WTC11 (cell line): ENCODE measurements at regions not wholly inside any gene's neighbourhood (a gene's known extent, or its start where the extent isn't known, plus 50 kb on each side); places are given as distances from the start of the nearest gene placed in this dataset.

Experiments used
- ATAC-seq: fragments of 200-7000 bp; cut with Tn5 transposase; 2 replicates; pipeline ENCODE4 v1.10.0; 2021; ENCODE audit warnings: mild to moderate bottlenecking, moderate library complexity
- CTCF ChIA-PET: fragments of 300-600 bp; sonication (Branson Sonifier 250); formaldehyde crosslinking; loops from one replicate; lab custom pipeline; 2021; ENCODE audit warnings: antibody characterized with exemption; lab: Charles Lee
- POLR2A ChIA-PET: fragments of 350-600 bp; sonication (Branson Sonifier 250); formaldehyde crosslinking; loops from one replicate; lab custom pipeline; 2021; ENCODE audit warnings: antibody characterized with exemption; lab: Charles Lee
- DNase-seq: peaks from one replicate; pipeline ENCODE4 v3.0.0; 2021; ENCODE audit warnings: low spot score
- H3K27ac Mint-ChIP-seq: 2 replicates; pipeline ENCODE4 v1.8.0; 2021; ENCODE audit warnings: mixed read lengths
- H3K27me3 Mint-ChIP-seq: 2 replicates; pipeline ENCODE4 v1.8.0; 2021; ENCODE audit warnings: low read depth, mild to moderate bottlenecking, moderate library complexity, mixed read lengths
- H3K36me3 Mint-ChIP-seq: 2 replicates; pipeline ENCODE4 v1.8.0; 2021; ENCODE audit warnings: mixed read lengths
- H3K4me1 Mint-ChIP-seq: 2 replicates; pipeline ENCODE4 v1.8.0; 2022; ENCODE audit warnings: mixed read lengths
- H3K4me3 Mint-ChIP-seq: 2 replicates; pipeline ENCODE4 v1.8.0; 2021; ENCODE audit warnings: mild to moderate bottlenecking, moderate library complexity, mixed read lengths
- H3K9me3 Mint-ChIP-seq: 2 replicates; pipeline ENCODE4 v1.8.0; 2021; ENCODE audit warnings: mixed read lengths
- CBFB ChIP-seq: sonication (generic); formaldehyde crosslinking; IDR thresholded peaks from 2 replicates; pipeline ENCODE4 v1.8.1; 2022; ENCODE audit warnings: mild to moderate bottlenecking, low read depth, missing genetic modification reagents
- CREB1 ChIP-seq: sonication (generic); formaldehyde crosslinking; IDR thresholded peaks from 2 replicates; pipeline ENCODE4 v1.8.0; 2023; ENCODE audit warnings: mild to moderate bottlenecking, missing genetic modification reagents
- FOXP1 ChIP-seq: sonication (generic); formaldehyde crosslinking; IDR thresholded peaks from 2 replicates; pipeline ENCODE4 v1.8.0; 2022; ENCODE audit warnings: missing genetic modification reagents, mild to moderate bottlenecking, moderate library complexity, borderline replicate concordance
- GTF2I ChIP-seq: fragments of 250-450 bp; sonication (Bioruptor Pico); conservative IDR thresholded peaks from 2 replicates; pipeline ENCODE4 v1.4.0; 2021; ENCODE audit warnings: mild to moderate bottlenecking
- IRF2 ChIP-seq: sonication (generic); formaldehyde crosslinking; IDR thresholded peaks from 2 replicates; pipeline ENCODE4 v1.8.0; 2022; ENCODE audit warnings: low read depth, missing genetic modification reagents, borderline replicate concordance
- JUN ChIP-seq: sonication (generic); formaldehyde crosslinking; IDR thresholded peaks from 2 replicates; pipeline ENCODE4 v1.8.0; 2023; ENCODE audit warnings: mild to moderate bottlenecking, missing genetic modification reagents
- NFATC4 ChIP-seq: fragments of 250-450 bp; sonication (Bioruptor Pico); IDR thresholded peaks from 2 replicates; pipeline ENCODE4 v1.9.0; 2021; ENCODE audit warnings: mild to moderate bottlenecking
- PRRX2 ChIP-seq: fragments of 250-450 bp; sonication (Bioruptor Pico); IDR thresholded peaks from 2 replicates; pipeline ENCODE4 v1.8.0; 2021; ENCODE audit warnings: mild to moderate bottlenecking
- TEAD1 ChIP-seq: sonication (generic); formaldehyde crosslinking; IDR thresholded peaks from 2 replicates; pipeline ENCODE4 v1.8.0; 2022; ENCODE audit warnings: mild to moderate bottlenecking, missing genetic modification reagents
- TEAD4 ChIP-seq: sonication (generic); formaldehyde crosslinking; IDR thresholded peaks from 2 replicates; pipeline ENCODE4 v1.8.0; 2022; ENCODE audit warnings: mild to moderate bottlenecking, missing genetic modification reagents
- TP53 ChIP-seq: sonication (generic); formaldehyde crosslinking; IDR thresholded peaks from 2 replicates; pipeline ENCODE4 v1.8.1; 2023; ENCODE audit warnings: mild to moderate bottlenecking, missing genetic modification reagents
- ZNF121 ChIP-seq: sonication (generic); formaldehyde crosslinking; IDR thresholded peaks from 2 replicates; pipeline ENCODE4 v1.8.0; 2023; ENCODE audit warnings: missing genetic modification reagents
- ZNF138 ChIP-seq: sonication (generic); formaldehyde crosslinking; conservative IDR thresholded peaks from 2 replicates; pipeline ENCODE4 v1.8.1; 2022; ENCODE audit warnings: mild to moderate bottlenecking, moderate library complexity, missing genetic modification reagents
- ZNF219 ChIP-seq: sonication (generic); formaldehyde crosslinking; IDR thresholded peaks from 2 replicates; pipeline ENCODE4 v1.8.0; 2023; ENCODE audit warnings: missing genetic modification reagents, mild to moderate bottlenecking, borderline replicate concordance
- ZNF317 ChIP-seq: sonication (generic); formaldehyde crosslinking; IDR thresholded peaks from 2 replicates; pipeline ENCODE4 v1.8.1; 2023; ENCODE audit warnings: low read depth, mild to moderate bottlenecking, moderate library complexity, missing genetic modification reagents, borderline replicate concordance
- ZNF416 ChIP-seq: fragments of 250-450 bp; sonication (Bioruptor Pico); IDR thresholded peaks from 2 replicates; pipeline ENCODE4 v1.9.0; 2021; ENCODE audit warnings: mild to moderate bottlenecking, inconsistent platforms
- ZNF423 ChIP-seq: fragments of 250-450 bp; sonication (Bioruptor Pico); IDR thresholded peaks from 2 replicates; pipeline ENCODE4 v2.1.2; 2022; ENCODE audit warnings: mild to moderate bottlenecking, moderate library complexity
- TF ChIP-seq, protein P1 (sequence below): sonication (generic); formaldehyde crosslinking; IDR thresholded peaks from 2 replicates; pipeline ENCODE4 v1.8.1; 2023; ENCODE audit warnings: mild to moderate bottlenecking, missing genetic modification reagents
- TF ChIP-seq, protein P2 (sequence below): sonication (generic); formaldehyde crosslinking; IDR thresholded peaks from 2 replicates; pipeline ENCODE4 v1.8.0; 2022; ENCODE audit warnings: missing genetic modification reagents
- TF ChIP-seq, protein P3 (sequence below): sonication (generic); formaldehyde crosslinking; IDR thresholded peaks from 2 replicates; pipeline ENCODE4 v1.8.1; 2022; ENCODE audit warnings: low read depth, missing genetic modification reagents, borderline replicate concordance
- TF ChIP-seq, protein P4 (sequence below): sonication (generic); formaldehyde crosslinking; IDR thresholded peaks from 2 replicates; pipeline ENCODE4 v1.8.0; 2023; ENCODE audit warnings: missing genetic modification reagents
- TF ChIP-seq, protein P5 (sequence below): sonication (generic); formaldehyde crosslinking; IDR thresholded peaks from 2 replicates; pipeline ENCODE4 v1.8.0; 2023; ENCODE audit warnings: mild to moderate bottlenecking, missing genetic modification reagents
- TF ChIP-seq, protein P6 (sequence below): sonication (generic); formaldehyde crosslinking; IDR thresholded peaks from 2 replicates; pipeline ENCODE4 v1.8.1; 2023; ENCODE audit warnings: mild to moderate bottlenecking, missing genetic modification reagents, moderate library complexity
- TF ChIP-seq, protein P7 (sequence below): sonication (generic); formaldehyde crosslinking; IDR thresholded peaks from 2 replicates; pipeline ENCODE4 v1.8.1; 2023; ENCODE audit warnings: mild to moderate bottlenecking, missing genetic modification reagents, borderline replicate concordance

DNA sequence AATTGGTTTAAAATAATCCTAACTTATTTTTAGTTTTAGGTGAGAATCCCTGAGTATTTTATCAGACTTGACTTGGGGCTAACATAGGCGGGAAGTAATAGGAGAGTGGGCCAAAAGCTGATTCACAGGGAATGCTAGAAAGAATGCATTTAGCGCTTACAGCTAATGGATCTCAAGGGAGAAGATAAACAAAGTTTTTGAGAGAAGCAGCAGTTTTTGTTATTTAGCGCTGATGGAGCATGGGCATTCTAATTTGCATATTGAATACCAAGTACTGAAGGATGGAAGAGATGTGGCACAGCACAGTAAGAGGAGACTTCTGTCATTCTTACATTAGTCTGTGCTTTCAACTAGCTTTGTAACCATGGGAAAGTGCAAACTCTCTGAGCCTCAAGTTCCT, 436.0 kb upstream of the FBXO33 start:
- POLR2A ChIA-PET: no interaction called here
- Mint-ChIP-seq H3K27me3 (no peaks in the 10 kb centered on the region), H3K27ac (peak overlapping the region; percentile 47), H3K4me3 (no peak overlapping the region), H3K9me3 (peaks cover 4% of the 10 kb centered on the region), H3K36me3 (no peaks in the 10 kb centered on the region), H3K4me1 (peaks cover 22% of the 10 kb centered on the region)
- DNase-seq (no peak), ATAC-seq (peak; percentile 79)
- CTCF ChIA-PET: no interaction called here
- no peak for TF ChIP-seq JUN (CRISPR knock-in tag)
- TF ChIP-seq ZNF219 (CRISPR knock-in tag): no peak
- TF ChIP-seq ZNF317: no peak
- no peak for TF ChIP-seq CBFB (CRISPR knock-in tag)
- TF ChIP-seq, protein P1, sequence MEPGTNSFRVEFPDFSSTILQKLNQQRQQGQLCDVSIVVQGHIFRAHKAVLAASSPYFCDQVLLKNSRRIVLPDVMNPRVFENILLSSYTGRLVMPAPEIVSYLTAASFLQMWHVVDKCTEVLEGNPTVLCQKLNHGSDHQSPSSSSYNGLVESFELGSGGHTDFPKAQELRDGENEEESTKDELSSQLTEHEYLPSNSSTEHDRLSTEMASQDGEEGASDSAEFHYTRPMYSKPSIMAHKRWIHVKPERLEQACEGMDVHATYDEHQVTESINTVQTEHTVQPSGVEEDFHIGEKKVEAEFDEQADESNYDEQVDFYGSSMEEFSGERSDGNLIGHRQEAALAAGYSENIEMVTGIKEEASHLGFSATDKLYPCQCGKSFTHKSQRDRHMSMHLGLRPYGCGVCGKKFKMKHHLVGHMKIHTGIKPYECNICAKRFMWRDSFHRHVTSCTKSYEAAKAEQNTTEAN (CRISPR knock-in tag): no peak
- TF ChIP-seq ZNF423: no peak
- TF ChIP-seq, protein P2, sequence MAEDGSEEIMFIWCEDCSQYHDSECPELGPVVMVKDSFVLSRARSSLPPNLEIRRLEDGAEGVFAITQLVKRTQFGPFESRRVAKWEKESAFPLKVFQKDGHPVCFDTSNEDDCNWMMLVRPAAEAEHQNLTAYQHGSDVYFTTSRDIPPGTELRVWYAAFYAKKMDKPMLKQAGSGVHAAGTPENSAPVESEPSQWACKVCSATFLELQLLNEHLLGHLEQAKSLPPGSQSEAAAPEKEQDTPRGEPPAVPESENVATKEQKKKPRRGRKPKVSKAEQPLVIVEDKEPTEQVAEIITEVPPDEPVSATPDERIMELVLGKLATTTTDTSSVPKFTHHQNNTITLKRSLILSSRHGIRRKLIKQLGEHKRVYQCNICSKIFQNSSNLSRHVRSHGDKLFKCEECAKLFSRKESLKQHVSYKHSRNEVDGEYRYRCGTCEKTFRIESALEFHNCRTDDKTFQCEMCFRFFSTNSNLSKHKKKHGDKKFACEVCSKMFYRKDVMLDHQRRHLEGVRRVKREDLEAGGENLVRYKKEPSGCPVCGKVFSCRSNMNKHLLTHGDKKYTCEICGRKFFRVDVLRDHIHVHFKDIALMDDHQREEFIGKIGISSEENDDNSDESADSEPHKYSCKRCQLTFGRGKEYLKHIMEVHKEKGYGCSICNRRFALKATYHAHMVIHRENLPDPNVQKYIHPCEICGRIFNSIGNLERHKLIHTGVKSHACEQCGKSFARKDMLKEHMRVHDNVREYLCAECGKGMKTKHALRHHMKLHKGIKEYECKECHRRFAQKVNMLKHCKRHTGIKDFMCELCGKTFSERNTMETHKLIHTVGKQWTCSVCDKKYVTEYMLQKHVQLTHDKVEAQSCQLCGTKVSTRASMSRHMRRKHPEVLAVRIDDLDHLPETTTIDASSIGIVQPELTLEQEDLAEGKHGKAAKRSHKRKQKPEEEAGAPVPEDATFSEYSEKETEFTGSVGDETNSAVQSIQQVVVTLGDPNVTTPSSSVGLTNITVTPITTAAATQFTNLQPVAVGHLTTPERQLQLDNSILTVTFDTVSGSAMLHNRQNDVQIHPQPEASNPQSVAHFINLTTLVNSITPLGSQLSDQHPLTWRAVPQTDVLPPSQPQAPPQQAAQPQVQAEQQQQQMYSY (CRISPR knock-in tag): no peak
- TF ChIP-seq ZNF138 (CRISPR knock-in tag): no peak
- no peak for TF ChIP-seq IRF2 (CRISPR knock-in tag)
- TF ChIP-seq CREB1: no peak
- no peak for TF ChIP-seq NFATC4 (CRISPR knock-in tag)
- TF ChIP-seq, protein P3, sequence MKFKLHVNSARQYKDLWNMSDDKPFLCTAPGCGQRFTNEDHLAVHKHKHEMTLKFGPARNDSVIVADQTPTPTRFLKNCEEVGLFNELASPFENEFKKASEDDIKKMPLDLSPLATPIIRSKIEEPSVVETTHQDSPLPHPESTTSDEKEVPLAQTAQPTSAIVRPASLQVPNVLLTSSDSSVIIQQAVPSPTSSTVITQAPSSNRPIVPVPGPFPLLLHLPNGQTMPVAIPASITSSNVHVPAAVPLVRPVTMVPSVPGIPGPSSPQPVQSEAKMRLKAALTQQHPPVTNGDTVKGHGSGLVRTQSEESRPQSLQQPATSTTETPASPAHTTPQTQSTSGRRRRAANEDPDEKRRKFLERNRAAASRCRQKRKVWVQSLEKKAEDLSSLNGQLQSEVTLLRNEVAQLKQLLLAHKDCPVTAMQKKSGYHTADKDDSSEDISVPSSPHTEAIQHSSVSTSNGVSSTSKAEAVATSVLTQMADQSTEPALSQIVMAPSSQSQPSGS (CRISPR knock-in tag): no peak
- TF ChIP-seq FOXP1 (CRISPR knock-in tag): no peak
- no peak for TF ChIP-seq ZNF416 (CRISPR knock-in tag)
- TF ChIP-seq TEAD4: no peak
- TF ChIP-seq ZNF121 (CRISPR knock-in tag): no peak
- no peak for TF ChIP-seq TP53 (CRISPR knock-in tag)
- TF ChIP-seq GTF2I: no peak
- TF ChIP-seq, protein P4, sequence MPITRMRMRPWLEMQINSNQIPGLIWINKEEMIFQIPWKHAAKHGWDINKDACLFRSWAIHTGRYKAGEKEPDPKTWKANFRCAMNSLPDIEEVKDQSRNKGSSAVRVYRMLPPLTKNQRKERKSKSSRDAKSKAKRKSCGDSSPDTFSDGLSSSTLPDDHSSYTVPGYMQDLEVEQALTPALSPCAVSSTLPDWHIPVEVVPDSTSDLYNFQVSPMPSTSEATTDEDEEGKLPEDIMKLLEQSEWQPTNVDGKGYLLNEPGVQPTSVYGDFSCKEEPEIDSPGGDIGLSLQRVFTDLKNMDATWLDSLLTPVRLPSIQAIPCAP: no peak
- no peak for TF ChIP-seq PRRX2 (CRISPR knock-in tag)

DNA sequence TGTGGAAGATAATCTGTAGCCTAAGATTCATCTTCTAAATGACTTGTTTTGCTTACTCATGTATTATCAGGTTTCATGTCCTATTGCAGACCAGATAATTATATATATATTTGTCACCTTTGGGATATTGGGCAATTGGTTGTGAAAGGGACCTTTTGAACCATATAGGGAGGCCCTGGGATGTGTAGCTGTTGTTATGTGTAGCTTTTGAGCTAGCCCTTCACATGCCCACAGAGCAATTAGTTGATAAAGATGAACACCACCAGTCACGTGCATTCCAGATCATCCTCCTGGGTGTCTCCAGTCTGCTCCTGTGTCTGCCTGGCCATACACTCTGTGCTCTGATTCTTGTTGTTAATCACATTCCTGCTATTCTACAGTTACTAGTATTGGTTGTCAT, 431.2 kb upstream of the FBXO33 start:
- Mint-ChIP-seq H3K36me3 (no peaks in the 10 kb centered on the region), H3K4me1 (peaks cover 22% of the 10 kb centered on the region), H3K27ac (no peak overlapping the region), H3K27me3 (no peaks in the 10 kb centered on the region), H3K9me3 (peaks cover 4% of the 10 kb centered on the region; the same call in 1 of the 2 replicates), H3K4me3 (no peak overlapping the region)
- ChIA-PET POLR2A (no interaction called here), CTCF (no interaction called here)
- no peak for ATAC-seq
- no peak for DNase-seq
- TF ChIP-seq, protein P5, sequence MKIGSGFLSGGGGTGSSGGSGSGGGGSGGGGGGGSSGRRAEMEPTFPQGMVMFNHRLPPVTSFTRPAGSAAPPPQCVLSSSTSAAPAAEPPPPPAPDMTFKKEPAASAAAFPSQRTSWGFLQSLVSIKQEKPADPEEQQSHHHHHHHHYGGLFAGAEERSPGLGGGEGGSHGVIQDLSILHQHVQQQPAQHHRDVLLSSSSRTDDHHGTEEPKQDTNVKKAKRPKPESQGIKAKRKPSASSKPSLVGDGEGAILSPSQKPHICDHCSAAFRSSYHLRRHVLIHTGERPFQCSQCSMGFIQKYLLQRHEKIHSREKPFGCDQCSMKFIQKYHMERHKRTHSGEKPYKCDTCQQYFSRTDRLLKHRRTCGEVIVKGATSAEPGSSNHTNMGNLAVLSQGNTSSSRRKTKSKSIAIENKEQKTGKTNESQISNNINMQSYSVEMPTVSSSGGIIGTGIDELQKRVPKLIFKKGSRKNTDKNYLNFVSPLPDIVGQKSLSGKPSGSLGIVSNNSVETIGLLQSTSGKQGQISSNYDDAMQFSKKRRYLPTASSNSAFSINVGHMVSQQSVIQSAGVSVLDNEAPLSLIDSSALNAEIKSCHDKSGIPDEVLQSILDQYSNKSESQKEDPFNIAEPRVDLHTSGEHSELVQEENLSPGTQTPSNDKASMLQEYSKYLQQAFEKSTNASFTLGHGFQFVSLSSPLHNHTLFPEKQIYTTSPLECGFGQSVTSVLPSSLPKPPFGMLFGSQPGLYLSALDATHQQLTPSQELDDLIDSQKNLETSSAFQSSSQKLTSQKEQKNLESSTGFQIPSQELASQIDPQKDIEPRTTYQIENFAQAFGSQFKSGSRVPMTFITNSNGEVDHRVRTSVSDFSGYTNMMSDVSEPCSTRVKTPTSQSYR: no peak
- no peak for TF ChIP-seq TEAD1 (CRISPR knock-in tag)
- TF ChIP-seq, protein P6, sequence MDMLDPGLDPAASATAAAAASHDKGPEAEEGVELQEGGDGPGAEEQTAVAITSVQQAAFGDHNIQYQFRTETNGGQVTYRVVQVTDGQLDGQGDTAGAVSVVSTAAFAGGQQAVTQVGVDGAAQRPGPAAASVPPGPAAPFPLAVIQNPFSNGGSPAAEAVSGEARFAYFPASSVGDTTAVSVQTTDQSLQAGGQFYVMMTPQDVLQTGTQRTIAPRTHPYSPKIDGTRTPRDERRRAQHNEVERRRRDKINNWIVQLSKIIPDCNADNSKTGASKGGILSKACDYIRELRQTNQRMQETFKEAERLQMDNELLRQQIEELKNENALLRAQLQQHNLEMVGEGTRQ (CRISPR knock-in tag): no peak
- TF ChIP-seq, protein P7, sequence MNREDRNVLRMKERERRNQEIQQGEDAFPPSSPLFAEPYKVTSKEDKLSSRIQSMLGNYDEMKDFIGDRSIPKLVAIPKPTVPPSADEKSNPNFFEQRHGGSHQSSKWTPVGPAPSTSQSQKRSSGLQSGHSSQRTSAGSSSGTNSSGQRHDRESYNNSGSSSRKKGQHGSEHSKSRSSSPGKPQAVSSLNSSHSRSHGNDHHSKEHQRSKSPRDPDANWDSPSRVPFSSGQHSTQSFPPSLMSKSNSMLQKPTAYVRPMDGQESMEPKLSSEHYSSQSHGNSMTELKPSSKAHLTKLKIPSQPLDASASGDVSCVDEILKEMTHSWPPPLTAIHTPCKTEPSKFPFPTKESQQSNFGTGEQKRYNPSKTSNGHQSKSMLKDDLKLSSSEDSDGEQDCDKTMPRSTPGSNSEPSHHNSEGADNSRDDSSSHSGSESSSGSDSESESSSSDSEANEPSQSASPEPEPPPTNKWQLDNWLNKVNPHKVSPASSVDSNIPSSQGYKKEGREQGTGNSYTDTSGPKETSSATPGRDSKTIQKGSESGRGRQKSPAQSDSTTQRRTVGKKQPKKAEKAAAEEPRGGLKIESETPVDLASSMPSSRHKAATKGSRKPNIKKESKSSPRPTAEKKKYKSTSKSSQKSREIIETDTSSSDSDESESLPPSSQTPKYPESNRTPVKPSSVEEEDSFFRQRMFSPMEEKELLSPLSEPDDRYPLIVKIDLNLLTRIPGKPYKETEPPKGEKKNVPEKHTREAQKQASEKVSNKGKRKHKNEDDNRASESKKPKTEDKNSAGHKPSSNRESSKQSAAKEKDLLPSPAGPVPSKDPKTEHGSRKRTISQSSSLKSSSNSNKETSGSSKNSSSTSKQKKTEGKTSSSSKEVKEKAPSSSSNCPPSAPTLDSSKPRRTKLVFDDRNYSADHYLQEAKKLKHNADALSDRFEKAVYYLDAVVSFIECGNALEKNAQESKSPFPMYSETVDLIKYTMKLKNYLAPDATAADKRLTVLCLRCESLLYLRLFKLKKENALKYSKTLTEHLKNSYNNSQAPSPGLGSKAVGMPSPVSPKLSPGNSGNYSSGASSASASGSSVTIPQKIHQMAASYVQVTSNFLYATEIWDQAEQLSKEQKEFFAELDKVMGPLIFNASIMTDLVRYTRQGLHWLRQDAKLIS (CRISPR knock-in tag): no peak
